Neural progenitor cell (in vitro differentiated cells): ENCODE measurements at regions not wholly inside any gene's neighbourhood (a gene's known extent, or its start where the extent isn't known, plus 50 kb on each side); places are given as distances from the start of the nearest gene placed in this dataset.

Experiments
- CTCF ChIP-seq: fragments of 200-600 bp; sonication (generic); IDR thresholded peaks from 2 replicates; pipeline ENCODE4 v1.5.1; 2017; ENCODE audit warnings: antibody characterized with exemption, mild to moderate bottlenecking
- EZH2 ChIP-seq: fragments of 200-600 bp; sonication (generic); IDR thresholded peaks from 2 replicates; pipeline ENCODE4 v1.6.1; 2017; ENCODE audit warnings: antibody characterized with exemption, mild to moderate bottlenecking, moderate library complexity
- EZH2phosphoT487 ChIP-seq: fragments of 200-600 bp; sonication (generic); IDR thresholded peaks from 2 replicates; pipeline ENCODE4 v1.6.1; 2017; ENCODE audit warnings: antibody characterized with exemption

GRCh38 chr13:107223867-107224266 lies 655.9 kb upstream of the ARGLU1 start:
- TF ChIP-seq CTCF (no peak), EZH2 (no peak), EZH2phosphoT487 (no peak)
